SK-N-SH treated with all-trans-retinoic acid at 6 μM for 48 hours (cell line): ENCODE measurements at regions not wholly inside any gene's neighbourhood (a gene's known extent, or its start where the extent isn't known, plus 50 kb on each side); places are given as distances from the start of the nearest gene placed in this dataset.

Experiments
- ATAC-seq: fragments of 200-7000 bp; cut with Tn5 transposase; 3 replicates; pipeline ENCODE4 v1.9.1; 2020; ENCODE audit warnings: mild to moderate bottlenecking, moderate library complexity
- ARNTL ChIP-seq: fragments of 450-650 bp; formaldehyde crosslinking; IDR thresholded peaks from 2 replicates; pipeline ENCODE4 v1.5.0; 2020; ENCODE audit warnings: low read depth, mild to moderate bottlenecking, moderate library complexity, borderline replicate concordance
- BACH2 ChIP-seq: fragments of 250-450 bp; sonication (Bioruptor Pico); IDR thresholded peaks from 2 replicates; pipeline ENCODE4 v1.9.0; 2021; ENCODE audit warnings: mild to moderate bottlenecking, borderline replicate concordance
- ESRRG ChIP-seq: fragments of 250-450 bp; sonication (Bioruptor Pico); IDR thresholded peaks from 2 replicates; pipeline ENCODE4 v1.6.1; 2021; ENCODE audit warnings: mild to moderate bottlenecking
- GLIS3 ChIP-seq: fragments of 250-450 bp; sonication (Bioruptor Pico); IDR thresholded peaks from 2 replicates; pipeline ENCODE4 v1.5.0; 2020; ENCODE audit warnings: mild to moderate bottlenecking, moderate library complexity
- ISL1 ChIP-seq: fragments of 250-450 bp; sonication (Bioruptor Pico); IDR thresholded peaks from 2 replicates; pipeline ENCODE4 v2.1.2; 2022; ENCODE audit warnings: mild to moderate bottlenecking, moderate library complexity
- OSR1 ChIP-seq: fragments of 250-450 bp; sonication (Bioruptor Pico); IDR thresholded peaks from 2 replicates; pipeline ENCODE4 v1.8.0; 2022; ENCODE audit warnings: moderate library complexity, mild to moderate bottlenecking, inconsistent platforms
- PPARA ChIP-seq: fragments of 250-450 bp; sonication (Bioruptor Pico); IDR thresholded peaks from 2 replicates; pipeline ENCODE4 v1.5.0; 2020; ENCODE audit warnings: mild to moderate bottlenecking, borderline replicate concordance
- RARB ChIP-seq: fragments of 250-450 bp; sonication (Bioruptor Pico); IDR thresholded peaks from 2 replicates; pipeline ENCODE4 v1.8.0; 2021; ENCODE audit warnings: mild to moderate bottlenecking, moderate library complexity
- SNAI2 ChIP-seq: fragments of 250-450 bp; sonication (Bioruptor Pico); IDR thresholded peaks from 2 replicates; pipeline ENCODE4 v1.5.0; 2020; ENCODE audit warnings: mild to moderate bottlenecking, moderate library complexity
- TCF4 ChIP-seq: fragments of 250-450 bp; sonication (Bioruptor Pico); IDR thresholded peaks from 2 replicates; pipeline ENCODE4 v1.8.0; 2021; ENCODE audit warnings: mild to moderate bottlenecking, moderate library complexity, borderline replicate concordance
- TOX ChIP-seq: fragments of 250-450 bp; sonication (Bioruptor Pico); IDR thresholded peaks from 2 replicates; pipeline ENCODE4 v1.8.0; 2021; ENCODE audit warnings: mild to moderate bottlenecking, moderate library complexity, borderline replicate concordance
- TSHZ2 ChIP-seq: fragments of 250-450 bp; sonication (Bioruptor Pico); IDR thresholded peaks from 2 replicates; pipeline ENCODE4 v1.5.0; 2020; ENCODE audit warnings: mild to moderate bottlenecking, moderate library complexity
- ZC3H10 ChIP-seq: fragments of 250-450 bp; sonication (Bioruptor Pico); IDR thresholded peaks from 2 replicates; pipeline ENCODE4 v1.5.1; 2021; ENCODE audit warnings: mild to moderate bottlenecking, moderate library complexity
- ZFP3 ChIP-seq: fragments of 250-450 bp; sonication (Bioruptor Pico); IDR thresholded peaks from 2 replicates; pipeline ENCODE4 v1.5.0; 2020; ENCODE audit warnings: mild to moderate bottlenecking, moderate library complexity
- ZFP30 ChIP-seq: fragments of 450-650 bp; formaldehyde crosslinking; IDR thresholded peaks from 2 replicates; pipeline ENCODE4 v1.5.0; 2022; ENCODE audit warnings: mild to moderate bottlenecking, moderate library complexity
- ZNF565 ChIP-seq: fragments of 450-650 bp; formaldehyde crosslinking; conservative IDR thresholded peaks from 2 replicates; pipeline ENCODE4 v1.5.0; 2020; ENCODE audit warnings: low read depth, mild to moderate bottlenecking, moderate library complexity
- ZNF70 ChIP-seq: fragments of 450-650 bp; formaldehyde crosslinking; IDR thresholded peaks from 2 replicates; pipeline ENCODE4 v1.5.0; 2020; ENCODE audit warnings: mild to moderate bottlenecking, moderate library complexity
- TF ChIP-seq, protein P1 (sequence below): fragments of 250-450 bp; sonication (Bioruptor Pico); IDR thresholded peaks from 2 replicates; pipeline ENCODE4 v1.5.1; 2020; ENCODE audit warnings: low read depth, mild to moderate bottlenecking, moderate library complexity
- TF ChIP-seq, protein P2 (sequence below): fragments of 250-450 bp; sonication (Bioruptor Pico); IDR thresholded peaks from 2 replicates; pipeline ENCODE4 v1.8.0; 2020; ENCODE audit warnings: mild to moderate bottlenecking, moderate library complexity, borderline replicate concordance
- TF ChIP-seq, protein P3 (sequence below): fragments of 250-450 bp; sonication (Bioruptor Pico); IDR thresholded peaks from 2 replicates; pipeline ENCODE4 v1.5.1; 2021; ENCODE audit warnings: mild to moderate bottlenecking, moderate library complexity

GRCh38 chr14:97641827-97642226 lies 844.6 kb downstream of the VRK1 start:
- TF ChIP-seq ZNF565 (CRISPR knock-in tag) (no peak), TCF4 (no peak), ISL1 (no peak), OSR1 (CRISPR knock-in tag) (no peak), TSHZ2 (no peak), RARB (CRISPR knock-in tag) (no peak)
- TF ChIP-seq, protein P1, sequence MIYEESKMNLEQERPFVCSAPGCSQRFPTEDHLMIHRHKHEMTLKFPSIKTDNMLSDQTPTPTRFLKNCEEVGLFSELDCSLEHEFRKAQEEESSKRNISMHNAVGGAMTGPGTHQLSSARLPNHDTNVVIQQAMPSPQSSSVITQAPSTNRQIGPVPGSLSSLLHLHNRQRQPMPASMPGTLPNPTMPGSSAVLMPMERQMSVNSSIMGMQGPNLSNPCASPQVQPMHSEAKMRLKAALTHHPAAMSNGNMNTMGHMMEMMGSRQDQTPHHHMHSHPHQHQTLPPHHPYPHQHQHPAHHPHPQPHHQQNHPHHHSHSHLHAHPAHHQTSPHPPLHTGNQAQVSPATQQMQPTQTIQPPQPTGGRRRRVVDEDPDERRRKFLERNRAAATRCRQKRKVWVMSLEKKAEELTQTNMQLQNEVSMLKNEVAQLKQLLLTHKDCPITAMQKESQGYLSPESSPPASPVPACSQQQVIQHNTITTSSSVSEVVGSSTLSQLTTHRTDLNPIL (CRISPR knock-in tag) = no peak
- no peak for ATAC-seq

GRCh38 chr14:97642631-97643030 lies 845.4 kb downstream of the VRK1 start:
- ATAC-seq = no peak
- no peak for TF ChIP-seq TSHZ2
- no peak for TF ChIP-seq GLIS3 (CRISPR knock-in tag)
- TF ChIP-seq ZFP30 (CRISPR knock-in tag) = no peak
- no peak for TF ChIP-seq RARB (CRISPR knock-in tag)
- TF ChIP-seq, protein P2, sequence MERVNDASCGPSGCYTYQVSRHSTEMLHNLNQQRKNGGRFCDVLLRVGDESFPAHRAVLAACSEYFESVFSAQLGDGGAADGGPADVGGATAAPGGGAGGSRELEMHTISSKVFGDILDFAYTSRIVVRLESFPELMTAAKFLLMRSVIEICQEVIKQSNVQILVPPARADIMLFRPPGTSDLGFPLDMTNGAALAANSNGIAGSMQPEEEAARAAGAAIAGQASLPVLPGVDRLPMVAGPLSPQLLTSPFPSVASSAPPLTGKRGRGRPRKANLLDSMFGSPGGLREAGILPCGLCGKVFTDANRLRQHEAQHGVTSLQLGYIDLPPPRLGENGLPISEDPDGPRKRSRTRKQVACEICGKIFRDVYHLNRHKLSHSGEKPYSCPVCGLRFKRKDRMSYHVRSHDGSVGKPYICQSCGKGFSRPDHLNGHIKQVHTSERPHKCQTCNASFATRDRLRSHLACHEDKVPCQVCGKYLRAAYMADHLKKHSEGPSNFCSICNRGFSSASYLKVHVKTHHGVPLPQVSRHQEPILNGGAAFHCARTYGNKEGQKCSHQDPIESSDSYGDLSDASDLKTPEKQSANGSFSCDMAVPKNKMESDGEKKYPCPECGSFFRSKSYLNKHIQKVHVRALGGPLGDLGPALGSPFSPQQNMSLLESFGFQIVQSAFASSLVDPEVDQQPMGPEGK (CRISPR knock-in tag) = no peak
- TF ChIP-seq BACH2 = no peak
- TF ChIP-seq TOX (CRISPR knock-in tag) = no peak
- TF ChIP-seq TCF4 = no peak
- TF ChIP-seq SNAI2 (CRISPR knock-in tag) = no peak

DNA sequence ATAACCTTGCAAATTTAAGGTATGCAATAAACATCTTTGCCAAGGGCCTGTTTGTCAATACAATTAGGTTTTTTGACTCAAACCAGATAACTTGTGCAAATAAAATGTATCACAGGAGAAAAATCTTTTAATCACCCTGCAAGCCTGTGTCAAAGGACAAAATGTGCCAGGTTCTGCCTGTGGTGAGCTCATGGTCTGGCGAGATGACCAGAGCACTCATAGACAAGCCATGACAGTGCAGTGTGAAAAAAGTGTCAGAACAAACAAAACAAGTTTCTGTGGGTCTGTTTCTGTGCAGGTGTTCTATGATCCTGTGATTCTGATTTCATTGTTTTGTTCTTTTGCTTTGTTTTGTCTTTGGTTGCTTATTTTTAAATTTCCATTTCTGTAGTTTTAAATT lies 847.2 kb downstream of the VRK1 start:
- TF ChIP-seq SNAI2 (CRISPR knock-in tag) = no peak
- TF ChIP-seq, all 23 proteins: peak for 0
- no peak for ATAC-seq

GRCh38 chr14:97649752-97650151 lies 852.6 kb downstream of the VRK1 start:
- TF ChIP-seq SNAI2 (CRISPR knock-in tag) = no peak
- TF ChIP-seq ESRRG (CRISPR knock-in tag) = no peak
- no peak for TF ChIP-seq ZFP3 (CRISPR knock-in tag)
- TF ChIP-seq ARNTL (CRISPR knock-in tag) = no peak
- no peak for TF ChIP-seq GLIS3 (CRISPR knock-in tag)
- TF ChIP-seq OSR1 (CRISPR knock-in tag) = no peak
- TF ChIP-seq TSHZ2 = no peak
- TF ChIP-seq TCF4 = no peak
- no peak for TF ChIP-seq PPARA (CRISPR knock-in tag)
- TF ChIP-seq ISL1 = no peak
- TF ChIP-seq, protein P3, sequence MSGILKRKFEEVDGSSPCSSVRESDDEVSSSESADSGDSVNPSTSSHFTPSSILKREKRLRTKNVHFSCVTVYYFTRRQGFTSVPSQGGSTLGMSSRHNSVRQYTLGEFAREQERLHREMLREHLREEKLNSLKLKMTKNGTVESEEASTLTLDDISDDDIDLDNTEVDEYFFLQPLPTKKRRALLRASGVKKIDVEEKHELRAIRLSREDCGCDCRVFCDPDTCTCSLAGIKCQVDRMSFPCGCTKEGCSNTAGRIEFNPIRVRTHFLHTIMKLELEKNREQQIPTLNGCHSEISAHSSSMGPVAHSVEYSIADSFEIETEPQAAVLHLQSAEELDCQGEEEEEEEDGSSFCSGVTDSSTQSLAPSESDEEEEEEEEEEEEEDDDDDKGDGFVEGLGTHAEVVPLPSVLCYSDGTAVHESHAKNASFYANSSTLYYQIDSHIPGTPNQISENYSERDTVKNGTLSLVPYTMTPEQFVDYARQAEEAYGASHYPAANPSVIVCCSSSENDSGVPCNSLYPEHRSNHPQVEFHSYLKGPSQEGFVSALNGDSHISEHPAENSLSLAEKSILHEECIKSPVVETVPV = no peak
- TF ChIP-seq ZC3H10 (CRISPR knock-in tag) = no peak
- TF ChIP-seq ZNF565 (CRISPR knock-in tag) = no peak
- no peak for TF ChIP-seq RARB (CRISPR knock-in tag)
- TF ChIP-seq ZNF70 (CRISPR knock-in tag) = no peak
- TF ChIP-seq BACH2 = no peak
- no peak for ATAC-seq
